ENCODE measurements at regions not wholly inside any gene's neighbourhood (a gene's known extent, or its start where the extent isn't known, plus 50 kb on each side); places are given as distances from the start of the nearest gene placed in this dataset.

DNA sequence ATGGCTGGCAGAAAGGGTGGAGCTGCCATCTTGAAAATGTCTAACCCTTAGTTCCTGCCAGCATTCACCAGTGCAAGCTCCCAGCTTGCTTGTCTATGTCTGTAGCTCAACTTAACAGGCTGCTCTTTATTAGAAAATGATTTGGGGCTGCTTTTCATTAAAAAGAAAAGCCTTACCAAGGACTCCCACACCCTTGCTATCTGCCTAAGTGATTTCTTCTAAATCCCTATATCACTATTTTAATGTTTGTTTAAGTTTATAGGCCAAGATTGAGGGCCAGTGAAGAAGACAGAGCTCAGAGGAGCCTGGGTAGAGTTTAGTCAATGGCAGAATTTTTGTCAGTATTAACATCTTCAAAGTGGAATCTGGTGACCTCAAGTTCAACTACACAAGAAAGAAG, 336.8 kb upstream of the CHRM3 start:
- DNase-seq (no peak), ATAC-seq (ENCODE audit: insufficient read depth, low read depth) (no peak)
- Histone ChIP-seq H3K4me1 (ENCODE audit: insufficient read depth, low read length) (no peaks in the 10 kb centered on the region), H3K4me2 (ENCODE audit: insufficient read depth, low read length) (no peak overlapping the region), H2AFZ (ENCODE audit: low read depth, low read length) (no peak overlapping the region), H3K79me2 (ENCODE audit: insufficient read depth, low read length) (no peaks in the 10 kb centered on the region), H3K27me3 (ENCODE audit: insufficient read depth, low read length, poor library complexity) (no peaks in the 10 kb centered on the region), H4K20me1 (ENCODE audit: insufficient read depth, low read length) (no peaks in the 10 kb centered on the region), H3K9ac (ENCODE audit: low read depth, low read length) (no peak overlapping the region), H3K4me3 (ENCODE audit: low read depth in 1 of 2, low read length in 2 of 2) (no peak overlapping the region), H3K9me3 (ENCODE audit: insufficient read depth, low read length, severe bottlenecking) (no peaks in the 10 kb centered on the region), H3K36me3 (ENCODE audit: insufficient read depth, low read length) (no peaks in the 10 kb centered on the region), H3K27ac (ENCODE audit: low read length) (no peak overlapping the region)
- TF ChIP-seq, protein P1, sequence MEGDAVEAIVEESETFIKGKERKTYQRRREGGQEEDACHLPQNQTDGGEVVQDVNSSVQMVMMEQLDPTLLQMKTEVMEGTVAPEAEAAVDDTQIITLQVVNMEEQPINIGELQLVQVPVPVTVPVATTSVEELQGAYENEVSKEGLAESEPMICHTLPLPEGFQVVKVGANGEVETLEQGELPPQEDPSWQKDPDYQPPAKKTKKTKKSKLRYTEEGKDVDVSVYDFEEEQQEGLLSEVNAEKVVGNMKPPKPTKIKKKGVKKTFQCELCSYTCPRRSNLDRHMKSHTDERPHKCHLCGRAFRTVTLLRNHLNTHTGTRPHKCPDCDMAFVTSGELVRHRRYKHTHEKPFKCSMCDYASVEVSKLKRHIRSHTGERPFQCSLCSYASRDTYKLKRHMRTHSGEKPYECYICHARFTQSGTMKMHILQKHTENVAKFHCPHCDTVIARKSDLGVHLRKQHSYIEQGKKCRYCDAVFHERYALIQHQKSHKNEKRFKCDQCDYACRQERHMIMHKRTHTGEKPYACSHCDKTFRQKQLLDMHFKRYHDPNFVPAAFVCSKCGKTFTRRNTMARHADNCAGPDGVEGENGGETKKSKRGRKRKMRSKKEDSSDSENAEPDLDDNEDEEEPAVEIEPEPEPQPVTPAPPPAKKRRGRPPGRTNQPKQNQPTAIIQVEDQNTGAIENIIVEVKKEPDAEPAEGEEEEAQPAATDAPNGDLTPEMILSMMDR (IDR thresholded peaks at IDR 0.05; ENCODE audit: borderline replicate concordance, extremely low read depth, low read length, poor library complexity, severe bottlenecking), result no peak
- TF ChIP-seq EZH2 (IDR thresholded peaks at IDR 0.05; ENCODE audit: borderline replicate concordance, low read depth, low read length, severe bottlenecking), result no peak

DNA sequence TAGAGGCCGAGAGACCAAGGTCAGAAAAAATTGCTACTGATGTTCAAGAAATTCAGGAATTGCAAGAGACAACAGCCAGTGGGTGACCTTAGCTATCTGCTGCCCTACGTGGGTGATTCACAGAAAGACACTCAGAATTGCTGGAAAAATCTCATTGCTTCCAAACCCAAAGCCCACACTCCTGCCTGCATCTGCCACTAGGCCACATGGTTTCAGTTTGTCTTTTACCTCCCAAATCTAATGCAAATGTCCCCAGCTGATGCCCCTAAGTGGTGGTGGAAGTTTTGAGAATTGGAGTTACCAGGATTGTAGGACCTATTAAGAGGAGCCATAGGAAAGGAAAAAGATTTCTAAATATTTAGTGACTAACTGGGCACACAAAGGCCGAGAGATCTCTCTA, 341.5 kb upstream of the CHRM3 start:
- Histone ChIP-seq H2AFZ (ENCODE audit: low read depth, low read length) (no peak overlapping the region), H4K20me1 (ENCODE audit: insufficient read depth, low read length) (no peaks in the 10 kb centered on the region), H3K27me3 (ENCODE audit: insufficient read depth, low read length, poor library complexity) (no peaks in the 10 kb centered on the region), H3K79me2 (ENCODE audit: insufficient read depth, low read length) (no peaks in the 10 kb centered on the region), H3K4me1 (ENCODE audit: insufficient read depth, low read length) (no peaks in the 10 kb centered on the region), H3K9ac (ENCODE audit: low read depth, low read length) (no peak overlapping the region), H3K9me3 (ENCODE audit: insufficient read depth, low read length, severe bottlenecking) (no peaks in the 10 kb centered on the region), H3K36me3 (ENCODE audit: insufficient read depth, low read length) (no peaks in the 10 kb centered on the region), H3K4me2 (ENCODE audit: insufficient read depth, low read length) (no peak overlapping the region), H3K4me3 (ENCODE audit: low read depth in 1 of 2, low read length in 2 of 2) (no peak overlapping the region), H3K27ac (ENCODE audit: low read length) (no peak overlapping the region)
- no peak for TF ChIP-seq EZH2 (IDR thresholded peaks at IDR 0.05; ENCODE audit: borderline replicate concordance, low read depth, low read length, severe bottlenecking)
- TF ChIP-seq, protein P1 (IDR thresholded peaks at IDR 0.05; ENCODE audit: borderline replicate concordance, extremely low read depth, low read length, poor library complexity, severe bottlenecking), result no peak
- no peak for ATAC-seq (ENCODE audit: insufficient read depth, low read depth)
- no peak for DNase-seq

DNA sequence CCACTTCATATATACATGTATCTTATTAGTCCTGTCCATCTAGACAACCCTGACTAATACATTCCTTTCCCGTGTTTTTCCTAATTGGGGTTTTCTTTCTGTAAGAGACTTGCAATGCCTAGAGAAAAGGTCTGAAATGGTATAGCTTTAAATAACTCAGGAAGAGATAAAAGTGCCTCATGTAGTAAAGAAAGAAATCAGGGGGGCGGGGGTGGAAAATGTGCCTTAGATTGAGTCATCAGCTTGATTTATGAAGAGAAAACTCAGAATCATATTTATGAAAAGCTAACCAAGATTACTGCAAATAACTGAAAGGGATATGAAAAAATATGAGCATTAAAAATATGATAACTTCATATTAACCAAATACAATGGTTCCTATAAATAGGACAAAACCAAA, 345.8 kb upstream of the CHRM3 start:
- no peaks in the 10 kb centered on the region for H3K27me3 ChIP-seq (ENCODE audit: insufficient read depth, low read length, poor library complexity)
- no peaks in the 10 kb centered on the region for H3K9me3 ChIP-seq (ENCODE audit: insufficient read depth, low read length, severe bottlenecking)
- DNase-seq (no peak), ATAC-seq (ENCODE audit: insufficient read depth, low read depth) (no peak)
- no peak overlapping the region for H3K9ac ChIP-seq (ENCODE audit: low read depth, low read length)
- H3K4me1 ChIP-seq (ENCODE audit: insufficient read depth, low read length), result no peaks in the 10 kb centered on the region
- no peaks in the 10 kb centered on the region for H3K79me2 ChIP-seq (ENCODE audit: insufficient read depth, low read length)
- no peak overlapping the region for H3K4me3 ChIP-seq (ENCODE audit: low read depth in 1 of 2, low read length in 2 of 2)
- H2AFZ ChIP-seq (ENCODE audit: low read depth, low read length), result no peak overlapping the region
- H3K4me2 ChIP-seq (ENCODE audit: insufficient read depth, low read length), result no peak overlapping the region
- no peaks in the 10 kb centered on the region for H3K36me3 ChIP-seq (ENCODE audit: insufficient read depth, low read length)
- TF ChIP-seq EZH2 (IDR thresholded peaks at IDR 0.05; ENCODE audit: borderline replicate concordance, low read depth, low read length, severe bottlenecking), result no peak
- TF ChIP-seq, protein P1 (IDR thresholded peaks at IDR 0.05; ENCODE audit: borderline replicate concordance, extremely low read depth, low read length, poor library complexity, severe bottlenecking), result no peak
- H4K20me1 ChIP-seq (ENCODE audit: insufficient read depth, low read length), result no peaks in the 10 kb centered on the region
- no peak overlapping the region for H3K27ac ChIP-seq (ENCODE audit: low read length)

DNA sequence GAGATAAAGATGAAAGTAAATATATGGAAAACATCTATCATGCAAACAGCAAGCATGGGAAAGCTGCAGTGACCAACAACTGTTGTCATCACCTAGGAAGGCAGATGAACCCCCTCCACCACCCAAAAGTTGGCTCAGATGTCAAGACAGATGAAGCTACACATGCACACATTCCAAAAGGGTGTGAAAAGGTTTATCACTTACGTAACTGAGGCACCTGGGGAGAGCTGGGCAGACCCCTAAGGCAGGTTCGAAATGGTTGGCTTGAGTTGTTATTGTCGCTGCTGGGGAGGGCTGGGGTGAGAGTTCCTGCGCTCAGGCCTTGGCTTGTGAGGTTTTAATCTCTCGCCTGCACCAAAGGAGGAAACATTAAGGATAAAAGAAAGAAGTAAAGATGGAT, 355.1 kb upstream of the CHRM3 start:
- Histone ChIP-seq H3K4me1 (ENCODE audit: insufficient read depth, low read length) (no peaks in the 10 kb centered on the region), H3K27ac (ENCODE audit: low read length) (no peak overlapping the region), H2AFZ (ENCODE audit: low read depth, low read length) (no peak overlapping the region), H3K36me3 (ENCODE audit: insufficient read depth, low read length) (no peaks in the 10 kb centered on the region), H3K27me3 (ENCODE audit: insufficient read depth, low read length, poor library complexity) (no peaks in the 10 kb centered on the region), H3K9me3 (ENCODE audit: insufficient read depth, low read length, severe bottlenecking) (no peaks in the 10 kb centered on the region), H3K4me3 (ENCODE audit: low read depth in 1 of 2, low read length in 2 of 2) (no peak overlapping the region), H4K20me1 (ENCODE audit: insufficient read depth, low read length) (no peaks in the 10 kb centered on the region), H3K79me2 (ENCODE audit: insufficient read depth, low read length) (no peaks in the 10 kb centered on the region), H3K4me2 (ENCODE audit: insufficient read depth, low read length) (no peak overlapping the region), H3K9ac (ENCODE audit: low read depth, low read length) (no peak overlapping the region)
- no peak for TF ChIP-seq EZH2 (IDR thresholded peaks at IDR 0.05; ENCODE audit: borderline replicate concordance, low read depth, low read length, severe bottlenecking)
- TF ChIP-seq, protein P1 (IDR thresholded peaks at IDR 0.05; ENCODE audit: borderline replicate concordance, extremely low read depth, low read length, poor library complexity, severe bottlenecking), result no peak
- DNase-seq (no peak), ATAC-seq (ENCODE audit: insufficient read depth, low read depth) (no peak)

Measured in DND-41 (cell line).